ENCODE measurements at regions not wholly inside any gene's neighbourhood (a gene's known extent, or its start where the extent isn't known, plus 50 kb on each side); places are given as distances from the start of the nearest gene placed in this dataset.

GRCh38 chr18:42137693-42138375 lies 182.8 kb downstream of the PIK3C3 start:
- DNase-seq (ENCODE audit: low read depth in 4 of 4, low spot score in 1 of 4) = no peak

DNA sequence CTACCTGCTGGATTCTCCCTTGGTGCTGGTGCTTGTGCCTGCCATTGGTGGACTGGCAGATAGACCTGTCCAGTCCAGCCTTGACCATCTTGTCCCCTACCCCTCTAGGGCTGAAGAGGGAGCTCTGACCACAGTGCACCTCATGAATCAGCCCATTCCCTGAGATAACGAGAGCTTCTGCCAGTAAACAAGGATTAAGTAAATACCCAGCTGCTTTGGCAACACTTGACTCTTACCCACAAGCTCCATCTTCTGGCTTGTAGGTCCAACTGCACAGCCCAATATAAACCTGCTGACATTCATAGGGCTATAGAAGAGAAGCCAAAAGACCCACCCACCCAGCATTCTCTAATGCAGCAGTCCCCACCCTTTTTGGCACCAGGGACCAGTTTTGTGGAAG lies 186.4 kb downstream of the PIK3C3 start:
- DNase-seq (ENCODE audit: low read depth in 4 of 4, low spot score in 1 of 4) = no peak

- DNase-seq (ENCODE audit: low read depth in 4 of 4, low spot score in 1 of 4) = no peak
These were observed 200.0 kb downstream of the PIK3C3 start for GRCh38 chr18:42155024-42155423.

GRCh38 chr18:42156281-42156680 lies 201.2 kb downstream of the PIK3C3 start:
- no peak for DNase-seq (ENCODE audit: low read depth in 4 of 4, low spot score in 1 of 4)

DNA sequence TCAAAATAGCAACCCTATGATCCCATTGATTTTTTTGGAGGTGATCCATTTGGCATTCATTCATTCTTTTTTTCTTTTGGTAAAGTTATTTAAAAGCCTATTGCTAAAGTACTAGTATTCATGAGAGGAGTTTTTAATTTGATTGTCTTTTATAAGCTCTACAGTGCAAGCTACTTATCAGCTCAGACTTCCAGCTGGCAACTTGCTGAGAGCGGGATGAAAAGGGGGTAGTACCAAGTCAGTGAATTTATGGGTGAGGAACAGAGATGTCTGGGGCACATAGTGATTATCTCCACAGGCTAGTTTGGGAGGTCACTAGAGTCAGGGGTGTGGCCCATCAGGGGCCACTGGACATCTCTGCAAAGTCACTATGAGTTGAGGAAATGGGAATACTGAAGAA lies 202.4 kb downstream of the PIK3C3 start:
- DNase-seq (ENCODE audit: low read depth in 4 of 4, low spot score in 1 of 4) = no peak

DNA sequence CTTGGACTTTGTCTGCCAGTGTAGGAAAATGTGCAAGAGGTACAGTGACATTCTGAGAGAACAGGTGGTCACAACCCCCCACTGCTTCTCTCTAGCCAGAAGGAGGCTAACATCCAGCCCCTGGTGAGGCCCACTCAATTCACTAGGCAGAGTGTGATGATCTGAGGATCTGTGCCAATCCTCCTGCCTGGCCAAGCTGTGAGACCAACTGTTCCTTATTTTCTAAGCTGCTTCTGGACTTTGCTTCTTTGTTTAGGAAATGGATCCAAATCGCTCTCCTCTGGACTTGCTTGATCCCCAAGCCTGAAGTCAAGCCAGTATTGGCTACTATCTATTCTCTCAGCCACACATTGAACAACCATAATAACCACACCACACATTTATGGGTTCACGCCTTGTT lies 202.8 kb downstream of the PIK3C3 start:
- no peak for DNase-seq (ENCODE audit: low read depth in 4 of 4, low spot score in 1 of 4)

GRCh38 chr18:42159146-42159545 lies 204.1 kb downstream of the PIK3C3 start:
- no peak for DNase-seq (ENCODE audit: low read depth in 4 of 4, low spot score in 1 of 4)

DNA sequence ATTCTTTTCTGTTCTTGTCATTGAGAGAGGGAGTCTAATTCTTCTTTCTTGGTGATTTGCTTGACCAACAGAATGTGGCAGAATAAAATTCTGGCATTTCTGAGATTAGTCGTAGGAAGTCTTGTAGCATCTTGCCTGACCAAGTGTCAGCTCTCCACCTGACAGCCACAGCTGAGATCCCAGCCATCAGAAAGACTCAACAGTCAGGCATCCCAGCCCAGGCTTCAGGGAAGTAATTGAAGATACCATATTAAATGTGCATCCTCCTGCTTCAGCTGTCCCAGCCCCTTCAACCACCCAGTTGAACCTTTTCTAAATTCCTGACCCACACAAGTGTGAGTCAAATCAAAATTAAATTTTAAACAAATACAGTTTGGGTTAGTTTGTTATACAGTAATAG lies 208.3 kb downstream of the PIK3C3 start:
- no peak for DNase-seq (ENCODE audit: low read depth in 4 of 4, low spot score in 1 of 4)

GRCh38 chr18:42164556-42164955 lies 209.5 kb downstream of the PIK3C3 start:
- DNase-seq (ENCODE audit: low read depth in 4 of 4, low spot score in 1 of 4) = no peak

DNA sequence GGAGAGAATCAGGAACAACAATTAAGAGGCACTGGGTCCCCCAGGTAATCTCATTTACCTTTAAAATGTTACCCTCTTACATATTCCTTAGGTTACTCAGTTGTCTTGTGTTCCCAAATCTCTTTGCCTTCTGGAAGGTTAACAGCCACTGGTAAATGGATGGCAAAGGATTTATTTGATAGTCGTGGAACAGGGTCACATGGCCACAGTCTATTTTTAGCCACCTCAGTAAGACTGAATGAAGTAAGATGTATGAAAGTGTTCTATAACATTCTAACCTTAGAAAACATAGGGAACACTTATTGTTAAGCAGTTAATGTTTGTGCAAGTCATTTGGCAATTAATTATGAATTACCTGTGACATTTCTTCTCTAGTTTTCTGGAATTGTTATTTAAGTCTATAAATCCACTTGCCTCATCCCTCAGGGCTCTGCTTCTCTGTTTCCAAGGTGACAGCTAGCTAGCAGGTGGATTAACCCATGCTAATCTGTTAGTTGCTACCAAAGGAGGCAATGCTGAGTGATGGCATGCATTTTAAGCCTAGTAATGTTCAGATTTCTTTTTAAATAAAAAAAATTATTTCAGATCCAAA lies 211.0 kb downstream of the PIK3C3 start:
- no peak for DNase-seq (ENCODE audit: low read depth in 4 of 4, low spot score in 1 of 4)

- DNase-seq (ENCODE audit: low read depth in 4 of 4, low spot score in 1 of 4) = no peak
These were observed 213.5 kb downstream of the PIK3C3 start for GRCh38 chr18:42168487-42168886.

DNA sequence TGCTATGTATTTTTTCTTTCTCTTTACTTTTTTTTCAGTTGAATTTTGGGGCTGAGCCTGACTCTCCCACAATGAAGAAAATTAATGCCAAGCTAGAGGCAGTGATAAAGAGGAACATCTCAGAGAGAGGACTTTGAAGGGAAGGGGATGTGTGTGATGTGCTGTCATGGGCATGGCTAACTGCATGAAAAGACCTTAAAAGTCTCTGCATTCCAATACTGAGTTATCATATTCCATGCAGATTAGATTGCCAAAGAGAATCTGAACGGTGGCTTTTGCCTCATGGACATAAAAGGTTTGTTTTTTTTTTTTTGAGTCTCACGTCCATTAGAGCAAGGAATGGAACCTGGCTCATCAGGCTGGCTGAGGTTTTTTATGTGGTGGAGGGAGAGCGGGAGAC lies 213.9 kb downstream of the PIK3C3 start:
- DNase-seq (ENCODE audit: low read depth in 4 of 4, low spot score in 1 of 4) = no peak

DNA sequence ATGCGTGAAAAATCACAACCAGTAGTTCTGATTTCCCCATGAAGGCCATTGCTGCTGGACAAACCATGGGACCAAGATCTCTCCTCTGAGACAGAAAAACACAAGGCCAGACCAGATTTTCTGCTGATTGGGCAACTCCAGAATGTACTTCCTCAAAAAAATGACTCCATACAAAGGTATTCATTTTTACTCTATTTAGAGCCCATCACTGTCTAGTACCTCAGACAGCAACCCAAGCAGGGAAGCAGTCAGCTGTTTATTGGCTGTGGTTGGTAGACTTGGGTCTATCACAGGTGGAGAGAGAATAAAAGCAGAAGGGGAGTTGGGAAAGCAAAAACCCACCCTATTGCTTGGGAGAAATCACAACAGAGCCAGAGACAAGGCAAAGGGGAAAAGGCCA lies 219.9 kb downstream of the PIK3C3 start:
- no peak for DNase-seq (ENCODE audit: low read depth in 4 of 4, low spot score in 1 of 4)

GRCh38 chr18:42176599-42176998 lies 221.6 kb downstream of the PIK3C3 start:
- no peak for DNase-seq (ENCODE audit: low read depth in 4 of 4, low spot score in 1 of 4)

- DNase-seq (ENCODE audit: low read depth in 4 of 4, low spot score in 1 of 4) = no peak
These were observed 222.4 kb downstream of the PIK3C3 start for GRCh38 chr18:42177390-42177789.

GRCh38 chr18:42178376-42179080 lies 223.5 kb downstream of the PIK3C3 start:
- no peak for DNase-seq (ENCODE audit: low read depth in 4 of 4, low spot score in 1 of 4)

- DNase-seq (ENCODE audit: low read depth in 4 of 4, low spot score in 1 of 4) = no peak
These were observed 224.6 kb downstream of the PIK3C3 start for GRCh38 chr18:42179542-42180121.

GRCh38 chr18:42181474-42181873 lies 226.4 kb downstream of the PIK3C3 start:
- no peak for DNase-seq (ENCODE audit: low read depth in 4 of 4, low spot score in 1 of 4)

DNA sequence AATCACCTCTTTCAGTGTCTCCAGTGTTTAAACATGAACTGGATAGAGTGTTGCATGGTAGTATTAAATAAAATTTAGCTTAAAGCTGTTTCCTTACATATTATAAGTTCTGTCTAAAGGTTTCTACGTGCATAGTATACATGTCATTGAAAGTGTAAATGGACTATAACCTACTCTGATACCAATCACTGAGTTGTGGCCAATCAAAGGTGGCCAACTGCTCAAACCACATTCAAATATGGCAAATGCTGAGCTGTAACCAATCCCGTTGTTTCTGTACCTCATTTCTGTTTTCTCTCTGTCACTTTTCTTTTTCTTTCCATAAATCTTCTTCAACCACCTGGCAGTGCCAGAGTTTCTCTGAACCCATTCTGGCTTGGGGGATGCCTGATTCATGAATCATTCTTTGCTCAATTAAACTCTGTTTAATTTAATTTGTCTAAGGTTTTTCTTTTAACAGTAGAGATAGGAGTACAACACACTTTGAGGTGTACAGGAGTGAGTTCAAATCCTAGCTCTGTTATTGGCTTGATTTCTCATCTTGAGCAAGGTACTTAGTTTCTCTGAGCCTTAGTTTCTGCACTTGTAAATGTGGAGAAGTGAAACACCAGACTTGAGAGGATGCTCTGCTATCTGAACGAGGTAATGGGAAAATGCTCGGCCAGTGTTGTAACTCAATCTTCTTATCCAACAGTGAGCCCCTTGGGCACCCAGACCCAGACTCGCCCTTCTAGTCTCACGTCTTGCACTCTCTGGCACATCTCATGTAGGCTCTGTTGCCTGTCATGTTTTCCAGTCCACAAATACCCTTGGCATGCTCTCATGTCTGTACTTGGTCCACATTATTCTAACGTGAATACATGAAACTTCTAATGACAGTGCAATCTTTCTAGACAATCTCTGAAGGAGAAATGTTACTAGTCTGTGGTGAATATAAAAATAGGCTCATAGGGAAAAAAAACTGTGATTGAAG lies 228.0 kb downstream of the PIK3C3 start:
- DNase-seq (ENCODE audit: low read depth in 4 of 4, low spot score in 1 of 4) = no peak

GRCh38 chr18:42183746-42184145 lies 228.7 kb downstream of the PIK3C3 start:
- no peak for DNase-seq (ENCODE audit: low read depth in 4 of 4, low spot score in 1 of 4)
